ENCODE measurements at regions not wholly inside any gene's neighbourhood (a gene's known extent, or its start where the extent isn't known, plus 50 kb on each side); places are given as distances from the start of the nearest gene placed in this dataset.

DNA sequence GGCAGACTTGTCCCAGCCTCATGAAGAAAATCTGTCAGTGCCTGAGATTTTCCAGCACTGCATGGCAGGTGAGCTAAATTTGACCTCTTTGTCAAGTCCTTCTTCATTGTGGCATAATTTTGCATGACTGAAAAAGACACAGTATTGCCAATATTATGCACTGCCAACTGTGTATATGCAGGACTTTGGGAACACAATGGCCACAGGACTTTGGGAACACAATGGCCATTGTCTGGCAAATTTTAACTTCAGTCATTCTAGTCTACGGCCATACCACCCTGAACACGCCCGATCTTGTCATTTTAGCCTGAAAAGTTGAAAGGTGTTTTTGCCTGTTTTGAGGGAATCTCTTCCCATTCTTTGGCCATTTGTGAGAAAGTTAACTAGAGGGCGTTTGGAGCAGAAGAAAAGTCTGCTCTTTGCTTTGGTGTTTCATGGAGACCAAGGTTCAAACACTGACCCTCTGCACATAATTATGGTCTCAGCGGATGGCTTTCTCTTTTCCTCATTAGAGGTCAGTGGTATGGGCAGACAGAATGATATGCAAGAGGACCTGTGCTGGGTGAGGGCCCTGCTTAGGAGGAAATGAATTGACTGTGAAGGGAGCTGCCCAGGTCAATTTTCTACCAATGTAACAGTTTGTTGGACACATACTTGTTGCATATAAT, 72.4 kb upstream of the NEK7 start:
- intact Hi-C loops (cut with DNase I; ENCODE audit: low total_unique reads) = no loop called here
- no peak overlapping the region for H3K4me3 ChIP-seq (ENCODE audit: low read depth, poor library complexity, severe bottlenecking)
- no peak for DNase-seq (ENCODE audit: low spot score in 2 of 2)
- 72 to 86% methylated on average over 5 of the region's 5 CpGs for WGBS, 2 donors
- no peak for TF ChIP-seq POLR2A (IDR thresholded peaks at IDR 0.05)
- TF ChIP-seq, protein P1, sequence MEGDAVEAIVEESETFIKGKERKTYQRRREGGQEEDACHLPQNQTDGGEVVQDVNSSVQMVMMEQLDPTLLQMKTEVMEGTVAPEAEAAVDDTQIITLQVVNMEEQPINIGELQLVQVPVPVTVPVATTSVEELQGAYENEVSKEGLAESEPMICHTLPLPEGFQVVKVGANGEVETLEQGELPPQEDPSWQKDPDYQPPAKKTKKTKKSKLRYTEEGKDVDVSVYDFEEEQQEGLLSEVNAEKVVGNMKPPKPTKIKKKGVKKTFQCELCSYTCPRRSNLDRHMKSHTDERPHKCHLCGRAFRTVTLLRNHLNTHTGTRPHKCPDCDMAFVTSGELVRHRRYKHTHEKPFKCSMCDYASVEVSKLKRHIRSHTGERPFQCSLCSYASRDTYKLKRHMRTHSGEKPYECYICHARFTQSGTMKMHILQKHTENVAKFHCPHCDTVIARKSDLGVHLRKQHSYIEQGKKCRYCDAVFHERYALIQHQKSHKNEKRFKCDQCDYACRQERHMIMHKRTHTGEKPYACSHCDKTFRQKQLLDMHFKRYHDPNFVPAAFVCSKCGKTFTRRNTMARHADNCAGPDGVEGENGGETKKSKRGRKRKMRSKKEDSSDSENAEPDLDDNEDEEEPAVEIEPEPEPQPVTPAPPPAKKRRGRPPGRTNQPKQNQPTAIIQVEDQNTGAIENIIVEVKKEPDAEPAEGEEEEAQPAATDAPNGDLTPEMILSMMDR (IDR thresholded peaks at IDR 0.05) = no peak

DNA sequence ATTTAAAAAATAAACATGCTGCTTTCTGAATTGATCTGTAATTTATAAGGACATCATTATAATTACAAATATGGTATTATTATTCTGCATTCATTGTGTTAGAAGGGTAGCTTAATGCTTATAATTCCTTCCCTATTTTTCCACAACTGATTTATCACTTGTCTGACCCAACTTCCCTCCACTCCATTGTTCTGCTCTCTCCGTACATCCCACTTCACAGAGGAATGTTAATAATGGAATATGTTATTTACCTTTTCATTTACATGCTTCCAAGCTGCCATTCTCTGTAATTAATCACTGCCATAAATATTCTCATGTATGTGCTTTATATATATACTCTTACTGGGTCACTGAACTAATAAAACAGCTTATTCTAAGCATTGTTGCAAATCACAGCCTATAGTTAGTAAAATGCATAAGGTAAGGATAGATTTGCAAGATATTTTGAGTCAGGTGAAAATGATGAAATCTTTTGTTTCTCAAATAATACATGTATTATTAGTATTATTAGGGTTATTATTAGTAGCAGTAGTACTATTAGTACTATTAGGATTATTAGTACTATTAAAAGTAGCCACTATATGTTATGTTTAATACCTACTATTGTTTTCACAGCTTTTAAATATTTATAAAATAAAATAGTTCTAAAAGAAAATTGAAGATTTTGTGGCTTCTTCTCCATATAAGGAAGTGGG, 70.6 kb upstream of the NEK7 start:
- DNase-seq (ENCODE audit: low spot score in 2 of 2) = no peak
- no peak overlapping the region for H3K4me3 ChIP-seq (ENCODE audit: low read depth, poor library complexity, severe bottlenecking)
- TF ChIP-seq POLR2A (IDR thresholded peaks at IDR 0.05) = no peak
- TF ChIP-seq, protein P1 (IDR thresholded peaks at IDR 0.05) = no peak
- intact Hi-C loops (cut with DNase I; ENCODE audit: low total_unique reads) = no loop called here
- 81 to 85% methylated on average over 1 of the region's 1 CpG for WGBS, 2 donors

DNA sequence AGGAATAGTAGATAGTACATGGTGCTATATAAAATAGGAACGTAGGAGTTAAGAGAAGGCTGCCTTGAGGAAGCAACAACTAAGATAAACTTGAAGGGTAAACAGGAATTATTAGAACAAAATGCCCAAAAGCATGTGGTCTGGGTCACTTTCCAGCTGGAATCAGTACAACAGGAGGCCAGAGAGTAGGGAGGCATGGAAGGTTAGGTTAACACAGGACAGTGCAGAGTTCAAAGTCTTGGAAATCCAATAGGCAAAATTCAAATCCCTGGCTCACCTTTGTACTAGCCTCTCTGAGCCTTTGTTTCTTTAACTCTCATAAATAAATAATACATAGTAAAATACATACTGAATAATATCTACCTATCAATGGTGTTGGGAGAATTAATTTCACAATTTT, 69.0 kb upstream of the NEK7 start:
- intact Hi-C loops (cut with DNase I; ENCODE audit: low total_unique reads) = no loop called here
- TF ChIP-seq POLR2A (IDR thresholded peaks at IDR 0.05) = no peak
- TF ChIP-seq, protein P1 (IDR thresholded peaks at IDR 0.05) = no peak
- 51 to 66% methylated on average over 1 of the region's 1 CpG for WGBS, 2 donors
- no peak overlapping the region for H3K4me3 ChIP-seq (ENCODE audit: low read depth, poor library complexity, severe bottlenecking)
- no peak for DNase-seq (ENCODE audit: low spot score in 2 of 2)

DNA sequence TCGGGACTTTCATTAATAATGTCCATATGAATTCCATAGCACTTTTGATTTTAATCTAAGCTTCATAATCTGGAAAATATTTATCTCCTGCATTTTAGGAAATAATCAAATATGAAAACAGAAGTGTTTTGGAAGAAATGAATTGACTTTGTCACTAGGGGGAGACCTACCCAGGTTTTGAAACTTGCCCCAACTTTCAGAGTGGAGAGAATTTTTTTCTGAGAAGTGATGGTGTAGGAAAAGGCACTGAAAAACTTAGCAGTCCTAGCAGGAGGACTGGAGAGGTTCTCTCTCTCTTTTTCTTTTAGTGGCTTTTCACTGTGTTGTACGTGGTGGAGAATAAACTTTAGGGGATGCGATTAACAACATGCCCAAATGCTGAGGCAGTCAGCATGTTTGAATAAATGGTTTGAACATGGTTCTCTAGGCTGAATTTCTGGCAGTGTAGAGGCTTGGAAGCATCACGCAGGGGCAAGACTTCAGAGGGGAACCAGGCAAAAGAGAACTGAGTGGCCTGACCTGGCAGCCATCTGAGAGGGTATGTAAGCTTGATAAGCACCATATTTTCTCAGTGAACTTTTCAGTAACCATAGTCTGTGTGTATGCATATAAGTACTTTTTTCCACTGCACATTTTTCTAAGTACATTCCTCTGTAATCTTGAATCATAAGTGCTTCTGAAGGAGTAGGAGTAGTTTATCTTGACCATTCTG, 68.3 kb upstream of the NEK7 start:
- TF ChIP-seq, protein P1 (IDR thresholded peaks at IDR 0.05) = no peak
- no peak for TF ChIP-seq POLR2A (IDR thresholded peaks at IDR 0.05)
- intact Hi-C loops (cut with DNase I; ENCODE audit: low total_unique reads) = no loop called here
- H3K4me3 ChIP-seq (ENCODE audit: low read depth, poor library complexity, severe bottlenecking) = no peak overlapping the region
- 29 to 36% methylated on average over 4 of the region's 4 CpGs for WGBS, 2 donors
- DNase-seq (ENCODE audit: low spot score in 2 of 2) = no peak

DNA sequence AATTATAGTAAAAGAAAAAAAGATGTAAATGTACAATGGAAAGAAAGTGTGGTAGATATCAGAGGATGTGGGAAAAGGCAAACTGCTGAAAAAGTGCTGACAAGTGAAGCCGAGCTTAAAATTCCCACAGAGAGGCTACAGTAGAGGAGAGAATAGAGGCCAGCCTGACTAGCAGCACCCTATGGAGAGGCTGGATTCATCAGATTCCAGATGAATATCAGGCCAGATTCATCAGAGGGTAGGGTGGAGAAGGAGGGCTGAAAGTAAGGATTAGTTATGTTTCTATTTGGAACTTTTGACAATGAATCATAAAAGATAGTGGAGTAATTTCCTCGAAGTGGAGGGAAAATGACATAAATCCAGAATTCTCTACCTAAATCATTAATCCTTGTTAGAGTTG, 60.4 kb upstream of the NEK7 start:
- intact Hi-C loops (cut with DNase I; ENCODE audit: low total_unique reads) = no loop called here
- TF ChIP-seq POLR2A (IDR thresholded peaks at IDR 0.05) = no peak
- TF ChIP-seq, protein P1 (IDR thresholded peaks at IDR 0.05) = no peak
- no peak overlapping the region for H3K4me3 ChIP-seq (ENCODE audit: low read depth, poor library complexity, severe bottlenecking)
- 73% methylated on average over 2 of the region's 2 CpGs for WGBS, 2 donors
- DNase-seq (ENCODE audit: low spot score in 2 of 2) = no peak

Measured in lower leg skin (tissue), 4 donors.